Retinal pigment epithelial cell (primary cell): ENCODE measurements at regions not wholly inside any gene's neighbourhood (a gene's known extent, or its start where the extent isn't known, plus 50 kb on each side); places are given as distances from the start of the nearest gene placed in this dataset.

Experiments
- DNase-seq: peaks from one replicate; pipeline ENCODE4 v3.0.0-alpha.2; 2010; ENCODE audit warnings: low read depth
- H3K4me3 ChIP-seq: 2 replicates; pipeline ENCODE4 v1.5.1; 2011; ENCODE audit warnings: mild to moderate bottlenecking, low read length, control low read depth, moderate library complexity
- TF ChIP-seq, protein P1 (sequence below): conservative IDR thresholded peaks from 2 replicates; pipeline ENCODE4 v1.5.1; 2011; ENCODE audit warnings: low read depth, low read length, control low read depth, inconsistent platforms

GRCh38 chr6:48919555-48919954 lies 543.5 kb downstream of the MMUT start:
- no peak overlapping the region for H3K4me3 ChIP-seq
- TF ChIP-seq, protein P1, sequence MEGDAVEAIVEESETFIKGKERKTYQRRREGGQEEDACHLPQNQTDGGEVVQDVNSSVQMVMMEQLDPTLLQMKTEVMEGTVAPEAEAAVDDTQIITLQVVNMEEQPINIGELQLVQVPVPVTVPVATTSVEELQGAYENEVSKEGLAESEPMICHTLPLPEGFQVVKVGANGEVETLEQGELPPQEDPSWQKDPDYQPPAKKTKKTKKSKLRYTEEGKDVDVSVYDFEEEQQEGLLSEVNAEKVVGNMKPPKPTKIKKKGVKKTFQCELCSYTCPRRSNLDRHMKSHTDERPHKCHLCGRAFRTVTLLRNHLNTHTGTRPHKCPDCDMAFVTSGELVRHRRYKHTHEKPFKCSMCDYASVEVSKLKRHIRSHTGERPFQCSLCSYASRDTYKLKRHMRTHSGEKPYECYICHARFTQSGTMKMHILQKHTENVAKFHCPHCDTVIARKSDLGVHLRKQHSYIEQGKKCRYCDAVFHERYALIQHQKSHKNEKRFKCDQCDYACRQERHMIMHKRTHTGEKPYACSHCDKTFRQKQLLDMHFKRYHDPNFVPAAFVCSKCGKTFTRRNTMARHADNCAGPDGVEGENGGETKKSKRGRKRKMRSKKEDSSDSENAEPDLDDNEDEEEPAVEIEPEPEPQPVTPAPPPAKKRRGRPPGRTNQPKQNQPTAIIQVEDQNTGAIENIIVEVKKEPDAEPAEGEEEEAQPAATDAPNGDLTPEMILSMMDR = no peak
- DNase-seq = no peak

GRCh38 chr6:48917233-48917632 lies 545.8 kb downstream of the MMUT start:
- no peak overlapping the region for H3K4me3 ChIP-seq
- DNase-seq = no peak
- TF ChIP-seq, protein P1 = no peak

GRCh38 chr6:48916607-48917006 lies 546.4 kb downstream of the MMUT start:
- no peak overlapping the region for H3K4me3 ChIP-seq
- no peak for DNase-seq
- TF ChIP-seq, protein P1 = no peak

DNA sequence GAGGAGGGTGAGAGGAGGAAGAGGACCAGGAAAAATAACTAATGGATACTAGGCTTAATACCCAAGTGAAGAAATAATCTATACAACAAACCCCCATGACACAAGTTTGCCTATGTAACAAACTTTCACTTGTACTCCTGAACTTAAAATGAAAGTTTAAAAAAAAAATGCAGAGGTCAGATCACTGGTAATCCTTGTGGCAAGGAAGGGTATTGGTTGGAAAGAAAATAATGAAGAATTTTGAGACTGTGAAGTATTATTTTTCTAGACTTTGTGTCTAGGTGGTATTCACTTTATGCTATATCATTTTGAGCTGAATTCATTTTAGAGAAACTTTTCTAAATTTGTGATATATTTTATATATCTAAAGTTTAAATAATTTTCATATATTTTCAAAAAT lies 547.5 kb downstream of the MMUT start:
- no peak overlapping the region for H3K4me3 ChIP-seq
- no peak for DNase-seq
- TF ChIP-seq, protein P1 = no peak

GRCh38 chr6:48912503-48912902 lies 550.5 kb downstream of the MMUT start:
- no peak for DNase-seq
- TF ChIP-seq, protein P1 = no peak

DNA sequence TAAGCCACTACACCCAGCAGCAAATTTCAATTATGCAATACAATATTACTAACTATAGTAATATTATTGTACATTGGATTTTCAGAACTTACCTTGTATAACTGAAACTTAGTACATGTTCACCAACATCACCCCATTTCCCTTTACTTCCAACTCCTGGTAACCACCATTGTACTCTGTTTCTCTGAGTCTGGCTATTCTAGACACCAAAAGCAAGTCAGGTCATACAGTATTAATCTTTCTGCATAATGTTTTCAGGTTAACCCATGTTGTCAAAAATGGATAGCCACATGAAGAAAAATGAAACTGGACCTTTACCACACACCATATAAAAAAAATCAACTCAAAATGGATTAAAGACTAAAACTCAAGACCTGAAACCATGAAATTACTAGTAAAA lies 558.2 kb downstream of the MMUT start:
- H3K4me3 ChIP-seq = no peak overlapping the region
- TF ChIP-seq, protein P1 = no peak
- no peak for DNase-seq

More at GRCh38 chr6:48912503-48912902, 550.5 kb downstream of the MMUT start:
- H3K4me3 ChIP-seq = no peak overlapping the region

- no peak for DNase-seq
- H3K4me3 ChIP-seq = no peak overlapping the region
- TF ChIP-seq, protein P1 = no peak
Observed at GRCh38 chr6:48894469-48894868, 568.6 kb downstream of the MMUT start.
